K562 (cell line): ENCODE measurements at regions not wholly inside any gene's neighbourhood (a gene's known extent, or its start where the extent isn't known, plus 50 kb on each side); places are given as distances from the start of the nearest gene placed in this dataset.

Experiments
- MAFF ChIP-seq: IDR thresholded peaks from 2 replicates; pipeline ENCODE4 v1.6.1; 2012; ENCODE audit warnings: low read length, improper control_type of control experiment
- MAFK ChIP-seq: IDR thresholded peaks from 2 replicates; pipeline ENCODE4 v1.6.1; 2011; ENCODE audit warnings: low read length, improper control_type of control experiment
- POLR2AphosphoS5 ChIP-seq: IDR thresholded peaks from 2 replicates; pipeline ENCODE4 v1.6.1; 2011; ENCODE audit warnings: mild to moderate bottlenecking, low read depth, low read length, moderate library complexity; ENCODE audit not compliant: control insufficient read depth, insufficient read depth
- POLR3G ChIP-seq: IDR thresholded peaks from 2 replicates; pipeline ENCODE4 v1.6.1; 2011; ENCODE audit not compliant: insufficient read length, insufficient replicate concordance; ENCODE audit errors: extremely low read depth
- ZFP1 ChIP-seq: fragments of 450-650 bp; formaldehyde crosslinking; IDR thresholded peaks from 2 replicates; pipeline ENCODE4 v1.4.0; 2020; ENCODE audit warnings: mild to moderate bottlenecking, mixed read lengths
- ZNF316 ChIP-seq: fragments of 450-650 bp; IDR thresholded peaks from 2 replicates; pipeline ENCODE4 v1.6.1; 2016
- ZNF696 ChIP-seq: fragments of 250-450 bp; sonication (Bioruptor Pico); conservative IDR thresholded peaks from 2 replicates; pipeline ENCODE4 v1.4.0; 2020; ENCODE audit warnings: mild to moderate bottlenecking, moderate library complexity
- TF ChIP-seq, protein P1 (sequence below): fragments of 250-450 bp; sonication (Bioruptor Pico); IDR thresholded peaks from 2 replicates; pipeline ENCODE4 v1.4.0; 2020

DNA sequence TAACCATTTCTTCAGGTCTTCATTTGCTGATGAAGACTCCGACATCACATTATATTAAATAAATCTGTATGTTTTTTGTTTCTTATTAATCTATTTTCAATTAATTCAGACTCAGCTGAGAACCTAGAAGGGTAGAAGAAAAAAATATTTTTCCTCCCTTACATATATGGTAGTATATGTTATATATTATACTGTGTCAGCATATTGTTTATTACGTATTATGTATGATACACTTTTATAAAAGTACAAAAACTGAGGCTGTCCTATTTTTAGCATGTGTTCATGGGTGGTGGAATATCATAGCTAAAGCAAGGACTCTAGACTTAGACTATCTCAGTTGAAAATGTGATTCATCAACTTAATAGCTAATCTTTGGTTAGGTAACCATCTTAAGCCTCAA lies 149.3 kb downstream of the CENPC start (continued):
- TF ChIP-seq, protein P1, sequence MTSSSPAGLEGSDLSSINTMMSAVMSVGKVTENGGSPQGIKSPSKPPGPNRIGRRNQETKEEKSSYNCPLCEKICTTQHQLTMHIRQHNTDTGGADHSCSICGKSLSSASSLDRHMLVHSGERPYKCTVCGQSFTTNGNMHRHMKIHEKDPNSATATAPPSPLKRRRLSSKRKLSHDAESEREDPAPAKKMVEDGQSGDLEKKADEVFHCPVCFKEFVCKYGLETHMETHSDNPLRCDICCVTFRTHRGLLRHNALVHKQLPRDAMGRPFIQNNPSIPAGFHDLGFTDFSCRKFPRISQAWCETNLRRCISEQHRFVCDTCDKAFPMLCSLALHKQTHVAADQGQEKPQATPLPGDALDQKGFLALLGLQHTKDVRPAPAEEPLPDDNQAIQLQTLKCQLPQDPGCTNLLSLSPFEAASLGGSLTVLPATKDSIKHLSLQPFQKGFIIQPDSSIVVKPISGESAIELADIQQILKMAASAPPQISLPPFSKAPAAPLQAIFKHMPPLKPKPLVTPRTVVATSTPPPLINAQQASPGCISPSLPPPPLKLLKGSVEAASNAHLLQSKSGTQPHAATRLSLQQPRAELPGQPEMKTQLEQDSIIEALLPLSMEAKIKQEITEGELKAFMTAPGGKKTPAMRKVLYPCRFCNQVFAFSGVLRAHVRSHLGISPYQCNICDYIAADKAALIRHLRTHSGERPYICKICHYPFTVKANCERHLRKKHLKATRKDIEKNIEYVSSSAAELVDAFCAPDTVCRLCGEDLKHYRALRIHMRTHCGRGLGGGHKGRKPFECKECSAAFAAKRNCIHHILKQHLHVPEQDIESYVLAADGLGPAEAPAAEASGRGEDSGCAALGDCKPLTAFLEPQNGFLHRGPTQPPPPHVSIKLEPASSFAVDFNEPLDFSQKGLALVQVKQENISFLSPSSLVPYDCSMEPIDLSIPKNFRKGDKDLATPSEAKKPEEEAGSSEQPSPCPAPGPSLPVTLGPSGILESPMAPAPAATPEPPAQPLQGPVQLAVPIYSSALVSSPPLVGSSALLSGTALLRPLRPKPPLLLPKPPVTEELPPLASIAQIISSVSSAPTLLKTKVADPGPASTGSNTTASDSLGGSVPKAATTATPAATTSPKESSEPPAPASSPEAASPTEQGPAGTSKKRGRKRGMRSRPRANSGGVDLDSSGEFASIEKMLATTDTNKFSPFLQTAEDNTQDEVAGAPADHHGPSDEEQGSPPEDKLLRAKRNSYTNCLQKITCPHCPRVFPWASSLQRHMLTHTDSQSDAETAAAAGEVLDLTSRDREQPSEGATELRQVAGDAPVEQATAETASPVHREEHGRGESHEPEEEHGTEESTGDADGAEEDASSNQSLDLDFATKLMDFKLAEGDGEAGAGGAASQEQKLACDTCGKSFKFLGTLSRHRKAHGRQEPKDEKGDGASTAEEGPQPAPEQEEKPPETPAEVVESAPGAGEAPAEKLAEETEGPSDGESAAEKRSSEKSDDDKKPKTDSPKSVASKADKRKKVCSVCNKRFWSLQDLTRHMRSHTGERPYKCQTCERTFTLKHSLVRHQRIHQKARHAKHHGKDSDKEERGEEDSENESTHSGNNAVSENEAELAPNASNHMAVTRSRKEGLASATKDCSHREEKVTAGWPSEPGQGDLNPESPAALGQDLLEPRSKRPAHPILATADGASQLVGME, result no peak
- TF ChIP-seq ZFP1 (CRISPR knock-in tag) (no peak), MAFK (peak; percentile 38), POLR2AphosphoS5 (no peak), POLR3G (no peak), ZNF316 (peak; percentile 78), ZNF696 (CRISPR knock-in tag) (no peak), MAFF (peak; percentile 40; the same call in 1 of the 2 replicates)
- TF ChIP-seq, all 486 proteins: peak for 5
